PC-3 (cell line): ENCODE measurements at regions not wholly inside any gene's neighbourhood (a gene's known extent, or its start where the extent isn't known, plus 50 kb on each side); places are given as distances from the start of the nearest gene placed in this dataset.

ENCODE experiments used
- CTCF ChIP-seq: fragments of 300-600 bp; sonication (generic); conservative IDR thresholded peaks from 2 replicates; pipeline ENCODE4 v1.5.1; 2017; ENCODE audit warnings: antibody characterized with exemption, low read depth, mild to moderate bottlenecking, low read length
- EZH2 ChIP-seq: fragments of 300-600 bp; sonication (generic); IDR thresholded peaks from one replicate; pipeline ENCODE4 v1.6.1; 2017; ENCODE audit warnings: antibody characterized with exemption, mild to moderate bottlenecking, low read length; ENCODE audit not compliant: unreplicated experiment
- EZH2phosphoT487 ChIP-seq: fragments of 300-600 bp; sonication (generic); IDR thresholded peaks from 2 replicates; pipeline ENCODE4 v1.6.1; 2018; ENCODE audit warnings: mild to moderate bottlenecking, antibody characterized with exemption, low read length, borderline replicate concordance

GRCh38 chr12:38149395-38150073 lies 167.0 kb upstream of the ALG10B start:
- TF ChIP-seq CTCF: no peak
- no peak for TF ChIP-seq EZH2
- no peak for TF ChIP-seq EZH2phosphoT487
